GM10266 (cell line): ENCODE measurements at regions not wholly inside any gene's neighbourhood (a gene's known extent, or its start where the extent isn't known, plus 50 kb on each side); places are given as distances from the start of the nearest gene placed in this dataset.
"Not testable (repeated sequence)": the region's sequence is repeated elsewhere in the genome, so short reads cannot be mapped to it uniquely, and the experiment has no call there.

Experiments
- DNase-seq: peaks from one replicate; pipeline ENCODE4 v3.0.0; 2012; ENCODE audit errors: extremely low spot score
- CTCF ChIP-seq: IDR thresholded peaks from 2 replicates; pipeline ENCODE4 v1.5.1; 2012; ENCODE audit warnings: mild to moderate bottlenecking, low read depth; ENCODE audit not compliant: control insufficient read depth, insufficient read depth; ENCODE audit errors: missing control alignments

DNA sequence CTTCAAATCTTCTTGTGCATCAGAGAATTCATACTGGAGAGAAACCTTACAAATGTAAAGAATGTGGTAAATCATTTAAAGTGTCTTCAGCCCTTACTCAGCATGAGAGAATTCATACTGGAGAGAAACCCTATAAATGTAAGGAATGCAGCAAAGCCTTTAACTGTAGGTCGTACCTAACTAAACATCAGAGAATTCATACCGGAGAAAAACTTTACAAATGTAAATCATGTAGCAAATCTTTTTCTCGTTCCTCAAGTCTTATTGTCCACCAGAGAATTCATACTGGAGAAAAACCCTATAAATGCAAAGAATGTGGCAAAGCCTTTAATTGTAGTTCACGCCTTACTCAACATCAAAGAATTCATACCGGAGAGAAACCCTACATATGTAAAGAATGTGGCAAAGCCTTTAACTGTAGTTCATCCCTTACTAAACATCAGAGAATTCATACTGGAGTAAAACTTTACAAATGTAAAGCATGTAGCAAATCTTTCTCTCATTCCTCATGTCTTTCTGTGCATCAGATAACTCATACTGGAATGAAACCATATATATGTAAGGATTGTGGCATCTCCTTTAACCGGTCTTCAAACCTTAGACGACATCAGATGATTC is 118.5 kb upstream of the ZNF267 start:
- no peak for TF ChIP-seq CTCF
- DNase-seq: no peak

GRCh38 chr16:31764103-31764502 is 109.5 kb upstream of the ZNF267 start:
- TF ChIP-seq CTCF: no peak
- DNase-seq: no peak

GRCh38 chr16:31767267-31767666 is 106.3 kb upstream of the ZNF267 start:
- DNase-seq: no peak
- TF ChIP-seq CTCF: no peak

DNA sequence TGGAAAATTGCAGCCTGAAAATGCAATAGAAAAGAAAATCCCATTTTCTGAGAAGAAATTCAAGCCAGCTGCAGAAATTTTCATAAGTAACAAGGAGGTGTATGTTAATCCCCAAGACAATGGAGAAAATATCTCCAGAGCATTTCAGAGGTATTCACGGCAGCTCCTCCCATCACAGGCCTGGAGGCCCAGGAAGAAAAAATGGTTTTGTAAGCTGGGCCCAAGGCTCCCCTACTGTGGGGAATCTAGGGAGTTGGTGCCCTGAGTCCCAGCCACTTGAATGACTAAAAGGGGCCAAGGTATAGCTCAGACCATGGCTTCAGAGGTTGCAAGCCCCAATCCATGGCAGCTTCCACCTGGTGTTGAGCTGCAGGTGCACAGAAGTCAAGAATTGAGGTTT is 93.3 kb upstream of the ZNF267 start:
- no peak for TF ChIP-seq CTCF

GRCh38 chr16:31785126-31785525 is 88.5 kb upstream of the ZNF267 start:
- no peak for DNase-seq

More for the DNA sequence above, 93.3 kb upstream of the ZNF267 start:
- no peak for DNase-seq

DNA sequence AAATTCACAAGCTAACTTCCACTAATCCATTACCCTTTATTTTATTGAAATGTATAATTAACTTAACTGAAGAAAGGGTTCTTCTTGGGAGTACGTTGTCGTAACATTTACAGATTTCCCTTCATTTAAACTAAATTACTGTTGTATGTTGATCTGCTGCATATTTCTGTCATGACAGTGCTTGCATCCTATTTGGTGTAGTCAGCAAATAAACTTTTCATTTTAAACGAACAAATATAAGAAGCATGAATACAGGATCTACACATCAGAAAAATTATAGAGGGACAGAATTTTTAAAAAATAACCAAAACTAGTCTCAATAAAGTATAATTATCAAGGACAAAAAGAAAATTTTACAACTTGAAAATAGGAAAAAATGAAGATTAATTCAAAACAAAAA is 66.5 kb upstream of the ZNF267 start:
- no peak for DNase-seq
- no peak for TF ChIP-seq CTCF

More at GRCh38 chr16:31785126-31785525, 88.5 kb upstream of the ZNF267 start:
- TF ChIP-seq CTCF: no peak

DNA sequence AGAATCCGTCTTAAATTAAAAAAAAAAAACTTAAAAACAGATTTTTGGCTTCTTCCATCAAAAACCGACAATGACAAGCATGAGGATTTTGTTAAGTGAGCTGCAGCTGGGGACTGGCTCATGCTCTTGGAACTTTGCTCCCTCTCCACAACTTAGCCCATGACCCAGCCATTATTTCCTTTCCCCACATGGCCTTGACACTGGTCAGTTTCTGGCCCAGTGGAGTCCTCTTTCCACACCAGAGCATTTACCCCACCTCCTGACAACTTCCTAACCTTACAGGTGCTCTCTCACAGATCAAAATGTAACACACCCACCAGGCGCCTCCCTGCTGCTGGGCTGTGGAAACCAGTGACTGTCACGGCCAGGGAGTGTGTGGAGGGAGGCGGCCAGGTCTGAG is 62.7 kb upstream of the ZNF267 start:
- no peak for TF ChIP-seq CTCF
- no peak for DNase-seq

- not testable (repeated sequence) for DNase-seq
Observed at GRCh38 chr16:31816141-31816540, 57.5 kb upstream of the ZNF267 start.
